ENCODE measurements at regions not wholly inside any gene's neighbourhood (a gene's known extent, or its start where the extent isn't known, plus 50 kb on each side); places are given as distances from the start of the nearest gene placed in this dataset.

DNA sequence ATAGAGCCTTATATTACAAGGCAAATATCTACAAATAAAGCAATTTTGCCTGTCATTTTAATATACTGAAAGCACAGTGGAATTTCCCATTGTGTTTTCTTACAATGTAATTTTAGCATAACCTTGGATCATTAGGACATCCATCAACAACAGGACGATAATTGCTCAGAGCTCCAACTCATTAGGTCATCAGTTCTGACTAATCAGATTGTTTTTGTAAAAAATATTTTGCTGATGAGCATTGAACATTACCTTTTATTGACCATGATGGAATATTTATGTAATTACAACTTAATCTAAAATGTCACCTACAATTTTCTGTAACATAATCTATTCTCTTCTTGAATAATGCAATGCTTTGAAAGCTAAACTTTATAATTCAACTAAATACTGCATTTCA lies 215.3 kb upstream of the DSEL start:
- H3K4me3 ChIP-seq (ENCODE audit: low read depth in 2 of 2, low read length in 2 of 2), result no peak overlapping the region
- in situ Hi-C loops (cut with HindIII; ENCODE audit: low pct_unique_long_range_greater_than_20kb, low sequenced_read_pairs) (no loop called here), intact Hi-C loops (cut with micrococcal nuclease; ENCODE audit: unreplicated experiment) (no loop called here)
- H3K27ac ChIP-seq (ENCODE audit: low read length), result no peak overlapping the region
- H3K27me3 ChIP-seq (ENCODE audit: control insufficient read depth, insufficient read depth, low read length), result no peaks in the 10 kb centered on the region
- no peak for TF ChIP-seq CTCF (IDR thresholded peaks at IDR 0.05)
- TF ChIP-seq POLR2AphosphoS5 (IDR thresholded peaks at IDR 0.05; ENCODE audit: low read depth, low read length), result no peak
- TF ChIP-seq TCF7L2 (IDR thresholded peaks at IDR 0.05; ENCODE audit: low read depth, low read length), result no peak
- TF ChIP-seq SIN3A (IDR thresholded peaks at IDR 0.05; ENCODE audit: borderline replicate concordance, insufficient read depth, low read depth, low read length), result no peak
- TF ChIP-seq, protein P1, sequence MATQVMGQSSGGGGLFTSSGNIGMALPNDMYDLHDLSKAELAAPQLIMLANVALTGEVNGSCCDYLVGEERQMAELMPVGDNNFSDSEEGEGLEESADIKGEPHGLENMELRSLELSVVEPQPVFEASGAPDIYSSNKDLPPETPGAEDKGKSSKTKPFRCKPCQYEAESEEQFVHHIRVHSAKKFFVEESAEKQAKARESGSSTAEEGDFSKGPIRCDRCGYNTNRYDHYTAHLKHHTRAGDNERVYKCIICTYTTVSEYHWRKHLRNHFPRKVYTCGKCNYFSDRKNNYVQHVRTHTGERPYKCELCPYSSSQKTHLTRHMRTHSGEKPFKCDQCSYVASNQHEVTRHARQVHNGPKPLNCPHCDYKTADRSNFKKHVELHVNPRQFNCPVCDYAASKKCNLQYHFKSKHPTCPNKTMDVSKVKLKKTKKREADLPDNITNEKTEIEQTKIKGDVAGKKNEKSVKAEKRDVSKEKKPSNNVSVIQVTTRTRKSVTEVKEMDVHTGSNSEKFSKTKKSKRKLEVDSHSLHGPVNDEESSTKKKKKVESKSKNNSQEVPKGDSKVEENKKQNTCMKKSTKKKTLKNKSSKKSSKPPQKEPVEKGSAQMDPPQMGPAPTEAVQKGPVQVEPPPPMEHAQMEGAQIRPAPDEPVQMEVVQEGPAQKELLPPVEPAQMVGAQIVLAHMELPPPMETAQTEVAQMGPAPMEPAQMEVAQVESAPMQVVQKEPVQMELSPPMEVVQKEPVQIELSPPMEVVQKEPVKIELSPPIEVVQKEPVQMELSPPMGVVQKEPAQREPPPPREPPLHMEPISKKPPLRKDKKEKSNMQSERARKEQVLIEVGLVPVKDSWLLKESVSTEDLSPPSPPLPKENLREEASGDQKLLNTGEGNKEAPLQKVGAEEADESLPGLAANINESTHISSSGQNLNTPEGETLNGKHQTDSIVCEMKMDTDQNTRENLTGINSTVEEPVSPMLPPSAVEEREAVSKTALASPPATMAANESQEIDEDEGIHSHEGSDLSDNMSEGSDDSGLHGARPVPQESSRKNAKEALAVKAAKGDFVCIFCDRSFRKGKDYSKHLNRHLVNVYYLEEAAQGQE (IDR thresholded peaks at IDR 0.05; ENCODE audit: insufficient read depth in 1 of 2, low read depth in 2 of 2, low read length in 1 of 2), result no peak
- no TSS peak for BruUV-seq (replicated peaks)
- ATAC-seq, result no peak
- H3K36me3 ChIP-seq (ENCODE audit: control insufficient read depth, insufficient read depth, low read length), result no peaks in the 10 kb centered on the region
- DNase-seq (ENCODE audit: low read depth, low spot score), result peak; percentile 52
- no peaks in the 10 kb centered on the region for H3K4me1 ChIP-seq (ENCODE audit: control insufficient read depth, insufficient read depth, low read length)
- ChIA-PET CTCF (no interaction called here), POLR2A (no interaction called here)
- no peaks in the 10 kb centered on the region for H3K9me3 ChIP-seq (ENCODE audit: control insufficient read depth, insufficient read depth, low read depth, low read length)

DNA sequence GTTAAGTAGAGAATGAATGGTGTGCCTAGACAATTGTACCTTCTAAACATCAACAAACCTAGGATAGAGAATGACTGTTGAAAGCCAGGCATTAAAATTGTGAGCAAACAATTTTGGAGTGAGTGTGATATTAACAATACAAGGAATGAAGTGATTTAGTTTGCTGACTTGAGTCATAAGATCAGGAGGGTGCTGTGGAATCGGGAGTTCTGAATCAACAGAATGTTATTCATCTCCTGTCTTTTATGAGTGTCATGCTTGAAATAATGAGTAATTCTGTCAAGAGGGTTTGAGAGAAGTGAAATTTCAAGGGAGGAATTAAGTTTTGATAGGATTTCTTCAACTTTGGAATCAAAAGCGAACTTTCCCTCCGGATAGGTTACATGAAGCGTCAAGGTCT lies 214.4 kb upstream of the DSEL start:
- no TSS peak for BruUV-seq (replicated peaks)
- in situ Hi-C loops (cut with HindIII; ENCODE audit: low pct_unique_long_range_greater_than_20kb, low sequenced_read_pairs) (no loop called here), intact Hi-C loops (cut with micrococcal nuclease; ENCODE audit: unreplicated experiment) (no loop called here)
- ATAC-seq, result no peak
- H3K4me3 ChIP-seq (ENCODE audit: low read depth in 2 of 2, low read length in 2 of 2), result no peak overlapping the region
- TF ChIP-seq CTCF (IDR thresholded peaks at IDR 0.05) (no peak), SIN3A (IDR thresholded peaks at IDR 0.05; ENCODE audit: borderline replicate concordance, insufficient read depth, low read depth, low read length) (no peak), TCF7L2 (IDR thresholded peaks at IDR 0.05; ENCODE audit: low read depth, low read length) (no peak), POLR2AphosphoS5 (IDR thresholded peaks at IDR 0.05; ENCODE audit: low read depth, low read length) (no peak)
- TF ChIP-seq, protein P1 (IDR thresholded peaks at IDR 0.05; ENCODE audit: insufficient read depth in 1 of 2, low read depth in 2 of 2, low read length in 1 of 2), result no peak
- H3K36me3 ChIP-seq (ENCODE audit: control insufficient read depth, insufficient read depth, low read length), result no peaks in the 10 kb centered on the region
- no peaks in the 10 kb centered on the region for H3K27me3 ChIP-seq (ENCODE audit: control insufficient read depth, insufficient read depth, low read length)
- CTCF ChIA-PET, result no interaction called here
- DNase-seq (ENCODE audit: low read depth, low spot score), result peak; percentile 67
- H3K27ac ChIP-seq (ENCODE audit: low read length), result no peak overlapping the region
- H3K9me3 ChIP-seq (ENCODE audit: control insufficient read depth, insufficient read depth, low read depth, low read length), result no peaks in the 10 kb centered on the region
- POLR2A ChIA-PET, result no interaction called here
- no peaks in the 10 kb centered on the region for H3K4me1 ChIP-seq (ENCODE audit: control insufficient read depth, insufficient read depth, low read length)
